A549 (cell line): ENCODE measurements at regions not wholly inside any gene's neighbourhood (a gene's known extent, or its start where the extent isn't known, plus 50 kb on each side); places are given as distances from the start of the nearest gene placed in this dataset.
A peak's percentile ranks its signal among the peaks of the same experiment; 100 is the strongest.

ENCODE experiments used
- ATAC-seq, 2 experiments: fragments of 200-7000 bp in 1 of 2; fragments of >200 bp in 1 of 2; cut with Nextera tagmentation in 1 of 2; cut with Tn5 transposase in 1 of 2; 3 replicates each; pipeline versions ENCODE4 v1.8.0 to v1.9.1; 2018 to 2020; ENCODE audit warnings: mild to moderate bottlenecking in 1 of 2, moderate library complexity in 1 of 2
- CTCF ChIA-PET: fragments of 300-600 bp; sonication (Branson Sonifier 250); formaldehyde crosslinking; extraction: SDS; loops from one replicate; lab custom pipeline; 2021; ENCODE audit warnings: antibody characterized with exemption, inconsistent platforms; lab: Yijun Ruan, JAX
- POLR2A ChIA-PET: fragments of 350-600 bp; formaldehyde crosslinking; extraction: SDS; loops from one replicate; lab custom pipeline; 2021; ENCODE audit warnings: antibody characterized with exemption, inconsistent platforms; lab: Yijun Ruan, JAX
- DNase-seq, 2 experiments: peaks; one replicate each; pipeline versions ENCODE4 v3.0.0 to v3.0.0-alpha.2; 2011 to 2016; ENCODE audit warnings: low read depth in 1 of 2, low spot score in 1 of 2
- FAIRE-seq: peaks from 2 replicates; lab custom pipeline; 2011; peaks lifted over from hg19 to GRCh38; lab: Jason Lieb, UNC
- H3K27ac ChIP-seq, 2 experiments: fragments of >200 bp; sonication (Bioruptor Twin); formaldehyde crosslinking; 3 replicates each; pipeline ENCODE4 v1.5.1; 2016 to 2017
- H3K4me1 ChIP-seq: fragments of >200 bp; sonication (Bioruptor Twin); formaldehyde crosslinking; 3 replicates; pipeline ENCODE4 v1.6.1; 2016
- H3K4me2 ChIP-seq: fragments of >200 bp; sonication (Bioruptor Twin); formaldehyde crosslinking; 3 replicates; pipeline ENCODE4 v1.6.1; 2016
- H3K4me3 ChIP-seq: fragments of >200 bp; sonication (Bioruptor Twin); formaldehyde crosslinking; 3 replicates; pipeline ENCODE4 v1.5.1; 2016
- H3K9me3 ChIP-seq: fragments of >200 bp; sonication (Bioruptor Twin); formaldehyde crosslinking; 3 replicates; pipeline ENCODE4 v1.6.1; 2016
- CBX2 ChIP-seq: fragments of 200-600 bp; sonication (generic); IDR thresholded peaks from 2 replicates; pipeline ENCODE4 v1.6.1; 2016; ENCODE audit warnings: low read depth, mild to moderate bottlenecking, borderline replicate concordance
- CBX8 ChIP-seq: fragments of 200-600 bp; sonication (generic); IDR thresholded peaks from 2 replicates; pipeline ENCODE4 v1.6.1; 2016
- CEBPB ChIP-seq, 2 experiments: fragments of >200 bp in 1 of 2; sonication (Bioruptor Twin) in 1 of 2; formaldehyde crosslinking in 1 of 2; IDR thresholded peaks; 2 replicates each; pipeline ENCODE4 v1.6.1; 2012 to 2016
- ELK1 ChIP-seq: fragments of 150-350 bp; IDR thresholded peaks from 2 replicates; pipeline ENCODE4 v1.6.1; 2014; ENCODE audit warnings: low read depth, mild to moderate bottlenecking, low read length
- ESRRA ChIP-seq: fragments of 150-350 bp; IDR thresholded peaks from 2 replicates; pipeline ENCODE4 v1.6.1; 2014; ENCODE audit warnings: mild to moderate bottlenecking, low read length, borderline replicate concordance
- FOSB ChIP-seq: fragments of 250-450 bp; sonication (Bioruptor Pico); IDR thresholded peaks from 2 replicates; pipeline ENCODE4 v1.5.0; 2020; ENCODE audit warnings: mild to moderate bottlenecking, moderate library complexity
- FOXS1 ChIP-seq: fragments of 250-450 bp; sonication (Bioruptor Pico); IDR thresholded peaks from 2 replicates; pipeline ENCODE4 v1.5.0; 2020; ENCODE audit warnings: mild to moderate bottlenecking, moderate library complexity
- HEYL ChIP-seq: fragments of 250-450 bp; sonication (Bioruptor Pico); IDR thresholded peaks from 2 replicates; pipeline ENCODE4 v1.8.0; 2021; ENCODE audit warnings: mild to moderate bottlenecking, moderate library complexity
- KDM5A ChIP-seq: fragments of 200-600 bp; sonication (generic); IDR thresholded peaks from 2 replicates; pipeline ENCODE4 v1.6.1; 2016; ENCODE audit warnings: antibody characterized with exemption, mild to moderate bottlenecking
- POLR2AphosphoS2 ChIP-seq: conservative IDR thresholded peaks from 2 replicates; pipeline ENCODE4 v1.6.1; 2012; ENCODE audit warnings: low read length, improper control_type of control experiment, inconsistent platforms
- RNF2 ChIP-seq: fragments of 200-600 bp; sonication (generic); IDR thresholded peaks from 2 replicates; pipeline ENCODE4 v1.6.1; 2016; ENCODE audit warnings: low read depth, mild to moderate bottlenecking, antibody characterized with exemption, moderate library complexity, borderline replicate concordance
- TFCP2L1 ChIP-seq: fragments of 250-450 bp; sonication (Bioruptor Pico); IDR thresholded peaks from 2 replicates; pipeline ENCODE4 v1.5.0; 2021; ENCODE audit warnings: mild to moderate bottlenecking
- WGBS: methylation state at CpG from one replicate; pipeline ENCODE4 v1.1.6; 2017; ENCODE audit errors: missing lambda C conversion rate; 5-methylcytosine and 5-hydroxymethylcytosine counted together
- TF ChIP-seq, protein P1 (sequence below): fragments of >200 bp; sonication (Bioruptor Twin); formaldehyde crosslinking; IDR thresholded peaks from 2 replicates; pipeline ENCODE4 v1.6.1; 2016
- TF ChIP-seq, protein P2 (sequence below): fragments of >200 bp; sonication (Bioruptor Twin); formaldehyde crosslinking; IDR thresholded peaks from 3 replicates; pipeline ENCODE4 v1.6.1; 2016

DNA sequence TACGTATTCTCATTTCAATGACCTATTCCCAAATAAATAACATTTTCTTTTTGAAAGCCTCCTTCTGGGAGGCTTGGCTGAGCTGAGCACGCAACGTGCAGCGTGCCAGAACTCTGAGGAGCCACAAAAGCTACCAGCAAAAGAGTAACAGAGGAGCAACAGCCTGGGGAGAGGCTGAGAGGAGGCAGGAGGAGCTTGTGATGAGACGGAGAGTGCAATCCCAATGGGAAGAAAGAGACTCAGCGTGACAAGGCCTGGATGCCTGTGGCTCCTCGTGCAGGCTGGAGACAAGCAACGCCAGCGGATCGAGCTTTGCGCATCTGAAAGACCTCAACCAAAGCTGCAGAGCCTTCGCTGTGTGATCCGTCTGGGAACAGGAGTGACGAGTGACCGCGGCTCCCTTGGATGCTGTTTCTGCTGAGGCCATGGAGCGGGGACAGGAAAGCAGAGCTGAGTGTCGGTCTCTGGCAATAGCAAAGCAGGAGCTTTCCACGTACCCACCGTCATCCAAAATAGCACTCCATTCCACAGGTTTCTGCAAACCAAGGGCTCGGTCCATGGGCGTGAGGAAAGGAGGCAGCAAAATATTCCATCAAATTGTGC lies 171.7 kb upstream of the PFKP start (continued):
- TF ChIP-seq HEYL (CRISPR knock-in tag) (no peak), CBX8 (no peak)

- TF ChIP-seq RNF2 (no peak), FOSB (no peak)
- POLR2A ChIA-PET: no interaction called here
- no peak overlapping the region for H3K27ac ChIP-seq
- FAIRE-seq (no peak), DNase-seq (no peak), ATAC-seq (no peak)
- H3K4me2 ChIP-seq: no peak overlapping the region
- no peaks in the 10 kb centered on the region for H3K9me3 ChIP-seq
- no peak overlapping the region for H3K4me3 ChIP-seq
- CTCF ChIA-PET: interaction anchor here (0.5 to 1.5 kb wide), 2 partner anchors 55 to 84 kb away, joined by 3 read pairs; no protein-coding TSS in a partner anchor
- no peaks in the 10 kb centered on the region for H3K4me1 ChIP-seq
- 64% methylated on average over 16 of the region's 16 CpGs for WGBS
Observed at GRCh38 chr10:2893991-2894390, 173.4 kb upstream of the PFKP start.

GRCh38 chr10:2893158-2893845 lies 174.0 kb upstream of the PFKP start:
- Histone ChIP-seq H3K4me3 (no peak overlapping the region), H3K4me2 (no peak overlapping the region), H3K9me3 (no peaks in the 10 kb centered on the region), H3K27ac (no peak overlapping the region), H3K4me1 (no peaks in the 10 kb centered on the region)
- no peak for ATAC-seq
- TF ChIP-seq ESRRA: no peak
- peak in 1 of 2 experiments; percentile 47; a peak in 2 of 4 replicates for TF ChIP-seq CEBPB (IDR thresholded peaks at IDR 0.05)
- ChIA-PET POLR2A (no interaction called here), CTCF (interaction anchor here (0.5 to 1.5 kb wide), 2 partner anchors 55 to 84 kb away, joined by 3 read pairs; no protein-coding TSS in a partner anchor)
- no peak for DNase-seq
- no peak for FAIRE-seq
- 74% methylated on average over 21 of the region's 21 CpGs for WGBS

- ChIA-PET POLR2A (no interaction called here), CTCF (no interaction called here)
- H3K4me2 ChIP-seq: no peak overlapping the region
- H3K27ac ChIP-seq: no peak overlapping the region
- no peak overlapping the region for H3K4me3 ChIP-seq
- ATAC-seq (no peak), FAIRE-seq (no peak), DNase-seq (no peak)
- no peaks in the 10 kb centered on the region for H3K9me3 ChIP-seq
- H3K4me1 ChIP-seq: no peaks in the 10 kb centered on the region
- WGBS: 37% methylated on average over 5 of the region's 5 CpGs
- TF ChIP-seq POLR2AphosphoS2 (no peak), CBX2 (no peak), RNF2 (peak; percentile 80; the same call in 1 of the 2 replicates), ELK1 (no peak), CBX8 (peak; percentile 46; the same call in 1 of the 2 replicates), FOSB (no peak), FOXS1 (CRISPR knock-in tag) (no peak), CEBPB (IDR thresholded peaks at IDR 0.05) (no peak), KDM5A (no peak)
- TF ChIP-seq, protein P1, sequence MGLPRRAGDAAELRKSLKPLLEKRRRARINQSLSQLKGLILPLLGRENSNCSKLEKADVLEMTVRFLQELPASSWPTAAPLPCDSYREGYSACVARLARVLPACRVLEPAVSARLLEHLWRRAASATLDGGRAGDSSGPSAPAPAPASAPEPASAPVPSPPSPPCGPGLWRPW: no peak
Observed at GRCh38 chr10:2891770-2892124, 175.6 kb upstream of the PFKP start.

DNA sequence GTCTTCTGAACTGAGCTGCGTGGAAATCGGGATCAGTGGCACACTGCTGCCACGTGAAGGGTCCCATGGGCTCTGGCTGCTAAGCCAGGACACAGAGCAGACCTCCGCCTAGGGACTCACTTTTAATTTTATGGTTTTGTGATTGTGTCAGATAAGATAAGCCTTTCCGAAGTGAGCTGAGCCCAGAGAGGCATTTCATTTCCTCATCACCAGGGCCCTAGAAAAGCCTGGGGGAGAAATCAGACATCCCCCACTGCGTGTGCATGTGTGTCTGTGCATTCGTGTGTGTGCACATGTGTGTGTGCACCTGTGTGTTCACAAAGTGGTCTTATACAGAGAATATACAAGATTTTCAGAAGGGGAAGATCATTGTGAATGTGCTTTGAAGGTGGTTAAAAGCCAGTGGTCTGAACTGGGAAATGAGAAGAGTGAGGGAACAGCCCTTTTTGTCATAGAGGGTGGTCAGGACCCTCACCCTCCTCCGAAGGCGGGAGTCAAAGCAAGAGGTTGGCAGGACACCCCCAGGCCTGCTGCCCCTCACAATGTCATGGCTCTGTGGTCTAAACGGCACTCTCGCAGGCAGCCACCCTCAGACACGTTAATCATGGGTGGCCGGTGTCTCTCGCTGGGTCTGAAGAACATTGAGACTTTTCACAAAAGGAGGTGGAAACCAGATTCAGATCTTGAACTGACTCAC lies 176.1 kb upstream of the PFKP start:
- no peaks in the 10 kb centered on the region for H3K9me3 ChIP-seq
- ChIA-PET CTCF (no interaction called here), POLR2A (no interaction called here)
- no peak overlapping the region for H3K27ac ChIP-seq
- no peak overlapping the region for H3K4me3 ChIP-seq
- no peak overlapping the region for H3K4me2 ChIP-seq
- no peak for FAIRE-seq
- TF ChIP-seq, protein P2, sequence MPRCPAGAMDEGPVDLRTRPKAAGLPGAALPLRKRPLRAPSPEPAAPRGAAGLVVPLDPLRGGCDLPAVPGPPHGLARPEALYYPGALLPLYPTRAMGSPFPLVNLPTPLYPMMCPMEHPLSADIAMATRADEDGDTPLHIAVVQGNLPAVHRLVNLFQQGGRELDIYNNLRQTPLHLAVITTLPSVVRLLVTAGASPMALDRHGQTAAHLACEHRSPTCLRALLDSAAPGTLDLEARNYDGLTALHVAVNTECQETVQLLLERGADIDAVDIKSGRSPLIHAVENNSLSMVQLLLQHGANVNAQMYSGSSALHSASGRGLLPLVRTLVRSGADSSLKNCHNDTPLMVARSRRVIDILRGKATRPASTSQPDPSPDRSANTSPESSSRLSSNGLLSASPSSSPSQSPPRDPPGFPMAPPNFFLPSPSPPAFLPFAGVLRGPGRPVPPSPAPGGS: no peak
- TF ChIP-seq ELK1 (no peak), TFCP2L1 (CRISPR knock-in tag) (no peak)
- ATAC-seq: no peak
- WGBS: 36% methylated on average over 14 of the region's 14 CpGs
- no peak for DNase-seq
- no peaks in the 10 kb centered on the region for H3K4me1 ChIP-seq
